ENCODE measurements at regions not wholly inside any gene's neighbourhood (a gene's known extent, or its start where the extent isn't known, plus 50 kb on each side); places are given as distances from the start of the nearest gene placed in this dataset.
"Not testable (repeated sequence)": the region's sequence is repeated elsewhere in the genome, so short reads cannot be mapped to it uniquely, and the experiment has no call there.

GRCh38 chr6:90372450-90372849 is 75.8 kb upstream of the BACH2 start:
- DNase-seq (ENCODE audit: low spot score), result no peak

DNA sequence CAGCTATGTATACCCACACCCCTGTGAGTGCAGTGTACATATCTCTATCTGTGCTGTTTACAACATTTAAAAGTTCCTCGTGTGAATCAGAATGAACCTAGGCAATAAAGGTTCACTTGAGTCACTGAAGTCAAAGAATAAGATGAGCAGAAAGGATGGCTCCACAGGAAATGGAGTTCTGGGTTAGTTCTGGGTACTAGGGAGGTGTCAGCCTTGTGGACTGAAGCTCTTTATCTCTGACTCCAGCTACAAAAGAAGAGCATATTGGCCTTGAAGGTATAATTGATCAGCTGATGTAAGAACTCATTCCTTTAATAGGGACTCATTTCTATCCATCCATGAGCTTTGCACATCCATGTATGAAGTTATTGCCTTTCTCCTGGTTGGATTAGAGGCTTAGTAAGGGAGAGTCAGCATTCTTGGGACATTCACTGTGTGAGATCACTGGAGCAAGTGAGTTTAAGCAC is 73.9 kb upstream of the BACH2 start:
- no peak for DNase-seq (ENCODE audit: low spot score)

GRCh38 chr6:90369651-90370050 is 73.0 kb upstream of the BACH2 start:
- DNase-seq (ENCODE audit: low spot score), result no peak

DNA sequence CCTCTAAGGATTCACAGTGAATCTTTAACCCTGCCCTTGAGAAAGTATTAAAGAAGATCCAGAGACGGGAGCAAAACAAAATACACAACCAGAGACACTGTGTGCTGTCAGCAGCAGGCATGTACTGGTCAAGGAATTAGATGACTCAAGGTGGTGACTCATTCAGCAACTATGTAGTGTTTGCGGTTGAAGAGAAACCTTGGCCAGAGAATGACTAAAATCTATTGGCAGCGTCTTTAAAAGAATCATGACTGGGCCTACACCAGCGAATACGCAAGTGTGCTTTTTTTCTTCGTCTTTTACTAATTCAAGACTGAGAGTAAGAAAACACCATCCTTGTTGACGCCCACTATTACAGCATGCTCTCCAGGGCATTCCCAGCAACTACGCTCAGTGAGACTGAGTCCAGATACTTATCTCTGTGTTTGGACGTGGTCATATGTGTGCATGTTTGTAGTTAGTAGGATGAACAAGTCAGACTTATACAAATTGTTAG is 72.4 kb upstream of the BACH2 start:
- DNase-seq (ENCODE audit: low spot score), result peak; percentile 83

DNA sequence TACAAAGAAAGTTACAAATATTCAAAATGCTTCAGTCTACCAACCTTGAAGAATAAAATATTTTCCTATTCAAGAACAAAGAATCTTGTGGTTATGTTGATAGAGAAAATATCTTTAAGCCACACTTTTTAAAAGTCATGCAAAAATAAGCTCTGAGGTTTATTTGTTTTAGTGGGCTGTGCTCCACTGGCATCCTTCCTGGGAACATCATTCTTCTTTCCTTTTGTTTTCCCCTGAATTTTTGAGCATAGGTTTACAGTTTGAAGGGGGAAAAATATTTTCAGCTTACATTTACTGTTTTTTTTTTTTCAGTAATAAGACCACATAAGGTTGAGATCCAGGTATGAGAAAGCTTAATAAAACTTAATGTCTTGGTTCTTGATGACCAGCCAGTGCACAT is 72.0 kb upstream of the BACH2 start:
- no peak for DNase-seq (ENCODE audit: low spot score)

DNA sequence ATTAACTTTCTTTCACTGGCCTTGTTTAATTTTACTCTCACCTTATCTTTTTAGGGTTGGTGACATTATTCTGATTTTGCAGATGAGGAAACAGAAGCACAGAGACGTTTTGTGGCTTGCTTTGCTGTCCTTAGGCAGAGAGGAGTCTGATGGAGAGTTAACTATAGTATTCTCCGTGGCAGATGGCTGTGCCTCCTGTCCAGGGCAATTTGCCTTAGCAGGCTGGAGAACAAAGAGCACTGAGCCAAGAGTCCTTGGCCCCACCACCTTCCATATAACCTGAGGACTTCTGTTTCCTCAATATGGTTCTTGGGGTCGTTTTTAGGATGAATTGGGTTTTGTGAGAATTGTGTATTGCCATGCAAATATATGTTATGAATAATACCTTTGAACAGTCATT is 71.4 kb upstream of the BACH2 start:
- DNase-seq (ENCODE audit: low spot score), result no peak

DNA sequence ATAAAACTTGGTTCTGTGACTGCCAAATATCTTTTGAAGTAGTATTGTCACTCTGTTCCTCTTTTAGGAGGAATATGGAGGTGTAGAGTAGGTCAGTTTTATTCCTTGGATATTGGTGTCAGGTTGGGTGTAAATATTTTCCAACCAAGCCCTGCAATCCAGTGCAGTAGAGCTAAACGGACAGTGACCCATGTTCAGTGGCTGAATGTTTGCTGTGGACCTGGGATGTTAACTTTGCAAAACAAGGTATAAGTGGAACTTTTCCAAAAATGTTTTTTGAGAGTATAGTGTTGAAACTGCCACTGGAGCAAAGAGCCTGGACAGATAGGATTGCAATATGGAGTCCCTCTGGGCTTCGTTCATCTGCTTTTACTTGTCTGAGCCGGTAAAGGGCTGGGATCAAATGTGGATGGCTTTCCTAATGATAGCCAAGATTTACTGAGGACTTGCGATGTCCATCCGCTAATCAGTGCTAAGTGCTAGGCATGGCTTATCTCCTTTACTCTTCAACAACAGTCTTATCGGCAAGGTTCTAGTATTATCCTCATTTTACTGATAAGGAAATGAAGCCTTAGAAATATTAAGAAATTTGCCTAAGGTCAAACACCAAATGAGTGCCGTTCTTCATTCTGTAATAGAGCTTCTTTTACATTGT is 69.0 kb upstream of the BACH2 start:
- no peak for DNase-seq (ENCODE audit: low spot score)

GRCh38 chr6:90365002-90365401 is 68.4 kb upstream of the BACH2 start:
- DNase-seq (ENCODE audit: low spot score), result no peak

GRCh38 chr6:90364286-90364685 is 67.6 kb upstream of the BACH2 start:
- no peak for DNase-seq (ENCODE audit: low spot score)

- DNase-seq (ENCODE audit: low spot score), result no peak
These were observed 65.7 kb upstream of the BACH2 start for GRCh38 chr6:90362318-90362717.

- no peak for DNase-seq (ENCODE audit: low spot score)
These were observed 64.5 kb upstream of the BACH2 start for GRCh38 chr6:90361174-90361573.

DNA sequence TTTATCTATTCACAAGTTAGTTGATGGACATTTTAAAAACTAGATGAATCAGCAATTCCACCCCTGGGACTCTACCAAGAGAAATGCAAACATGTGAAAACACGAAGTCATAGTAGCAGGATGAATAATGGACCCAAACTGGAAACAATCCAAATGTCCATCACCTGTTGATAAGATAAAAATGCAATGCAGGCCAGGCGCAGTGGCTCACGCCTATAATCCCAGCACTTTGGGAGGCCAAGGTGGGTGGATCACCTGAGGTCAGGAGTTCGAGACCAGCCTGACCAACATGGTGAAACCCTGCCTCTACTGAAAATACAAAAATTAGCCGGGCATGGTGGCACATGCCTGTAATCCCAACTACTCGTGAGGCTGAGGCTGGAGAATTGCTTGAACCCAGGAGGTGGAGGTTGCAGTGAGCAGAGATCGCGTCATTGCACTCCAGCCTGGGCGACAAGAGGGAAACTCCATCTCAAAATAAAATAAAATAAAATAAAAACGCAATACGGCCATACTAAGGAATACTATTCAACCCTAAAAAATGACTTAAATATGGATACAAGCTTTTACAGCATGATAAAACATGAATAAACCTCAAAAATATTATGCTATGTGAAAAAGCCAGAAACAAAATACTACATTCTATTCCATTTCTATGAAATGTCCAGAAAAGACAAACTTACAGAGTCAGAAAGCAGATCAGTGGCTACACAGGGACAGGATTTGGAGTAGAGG is 61.6 kb upstream of the BACH2 start:
- DNase-seq (ENCODE audit: low spot score), result not testable (repeated sequence)

DNA sequence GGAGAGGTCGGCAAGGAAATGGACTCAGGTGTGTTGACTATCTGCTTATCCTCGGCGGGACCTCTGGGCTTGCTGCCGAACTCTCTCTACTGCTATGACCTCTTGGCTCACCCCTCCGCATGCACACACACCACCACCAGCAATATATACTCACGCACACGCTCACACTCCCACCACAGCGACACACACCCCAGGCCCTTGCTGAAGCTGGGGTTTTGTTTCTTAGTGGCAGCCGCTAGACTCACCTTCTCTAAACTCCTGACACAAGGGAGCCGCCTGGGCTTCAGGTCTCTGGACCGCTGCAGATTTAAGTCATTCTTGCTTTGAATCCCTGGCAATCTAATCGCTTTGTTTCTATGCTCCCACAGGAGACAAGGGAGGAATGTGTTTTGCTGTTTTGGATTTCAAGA is 59.4 kb upstream of the BACH2 start:
- no peak for DNase-seq (ENCODE audit: low spot score)

- no peak for DNase-seq (ENCODE audit: low spot score)
These were observed 58.3 kb upstream of the BACH2 start for GRCh38 chr6:90354961-90355360.

DNA sequence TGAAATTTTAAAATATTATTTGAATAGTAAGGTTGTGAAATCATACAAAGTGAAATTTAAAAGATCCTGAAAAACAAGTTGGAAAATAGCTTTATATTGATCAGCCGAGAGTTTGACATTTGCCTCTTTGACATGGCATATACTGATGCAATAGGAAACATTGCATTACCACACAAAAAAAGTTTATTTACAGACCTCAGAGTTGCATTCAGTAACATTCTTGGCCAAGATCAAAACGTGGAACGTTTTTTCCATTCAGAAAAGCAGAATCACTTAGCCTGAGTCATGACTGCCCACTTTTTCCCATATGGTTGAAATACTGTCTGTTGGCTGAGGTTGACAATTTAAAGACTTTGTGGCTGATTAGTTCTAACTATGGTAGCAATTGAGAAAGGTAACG is 55.1 kb upstream of the BACH2 start:
- no peak for DNase-seq (ENCODE audit: low spot score)

DNA sequence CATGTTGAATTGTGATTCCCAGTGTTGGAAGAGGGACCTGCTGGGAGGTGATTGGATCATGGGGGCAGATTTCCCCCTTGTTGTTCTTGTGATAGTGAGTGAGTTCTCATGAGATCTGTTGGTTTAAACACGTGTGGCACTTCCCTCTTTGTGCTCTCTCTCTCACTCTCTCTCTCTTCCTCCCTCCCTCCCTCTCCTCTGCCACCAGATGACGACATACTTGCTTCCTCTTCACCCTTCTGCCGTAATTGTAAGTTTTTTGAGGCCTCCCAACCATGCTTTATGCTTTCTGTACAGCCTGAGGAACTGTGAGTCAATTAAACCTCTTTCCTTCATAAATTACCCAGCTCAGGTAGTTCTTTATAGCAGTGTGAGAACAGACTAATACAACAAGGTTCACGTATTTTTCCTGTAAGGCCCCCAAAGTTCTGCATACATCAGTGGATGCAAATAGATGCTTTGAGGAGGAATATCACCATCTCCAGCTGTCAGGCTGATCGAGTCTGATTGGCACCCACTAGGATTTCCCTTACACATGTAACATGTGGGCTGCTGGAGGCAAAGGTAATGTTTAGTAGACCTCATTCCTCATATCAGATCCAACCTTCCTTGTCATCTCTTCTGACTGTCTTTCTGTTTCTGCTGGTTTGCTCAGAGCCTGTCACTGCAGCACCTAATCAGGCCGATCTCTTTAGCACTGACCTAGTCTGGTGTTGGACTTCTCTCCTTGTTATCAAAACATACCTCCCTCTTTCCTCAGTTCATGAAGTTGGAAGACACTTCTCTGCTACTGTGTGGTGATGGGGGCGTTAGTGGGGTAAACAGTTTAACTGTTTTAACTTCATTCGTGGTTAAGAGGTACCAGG is 54.3 kb upstream of the BACH2 start:
- no peak for DNase-seq (ENCODE audit: low spot score)

DNA sequence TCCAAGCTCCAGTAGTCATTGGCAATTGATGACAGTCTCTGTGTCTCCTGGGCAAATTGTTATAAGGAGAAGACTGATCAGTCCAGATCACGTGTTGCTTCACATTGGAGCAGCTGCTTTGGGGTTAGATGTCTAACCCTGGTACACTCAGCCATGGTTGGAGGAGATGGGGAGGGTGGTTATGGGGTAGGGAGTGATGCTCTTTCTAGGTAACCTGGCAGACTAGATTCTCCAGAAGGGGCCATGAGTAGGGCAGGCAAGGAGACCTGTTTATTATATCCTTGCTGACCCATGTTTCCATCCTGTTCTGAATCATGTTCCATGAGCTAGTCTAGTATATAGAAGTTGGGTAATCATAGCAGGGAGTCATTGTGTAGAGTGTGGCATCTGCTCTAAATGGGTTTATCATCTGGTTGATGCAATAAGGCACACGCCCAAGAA is 50.8 kb upstream of the BACH2 start:
- DNase-seq (ENCODE audit: low spot score), result no peak

- DNase-seq (ENCODE audit: low spot score), result no peak
These were observed 50.1 kb upstream of the BACH2 start for GRCh38 chr6:90346729-90347128.

Measured in SW480 (cell line).